ENCODE measurements at regions not wholly inside any gene's neighbourhood (a gene's known extent, or its start where the extent isn't known, plus 50 kb on each side); places are given as distances from the start of the nearest gene placed in this dataset.

- H3K9ac ChIP-seq: no peak overlapping the region
These were observed 542.7 kb downstream of the TLL1 start for GRCh38 chr4:166415749-166416148.

GRCh38 chr4:166421556-166422156 lies 548.6 kb downstream of the TLL1 start:
- TF ChIP-seq, protein P1, sequence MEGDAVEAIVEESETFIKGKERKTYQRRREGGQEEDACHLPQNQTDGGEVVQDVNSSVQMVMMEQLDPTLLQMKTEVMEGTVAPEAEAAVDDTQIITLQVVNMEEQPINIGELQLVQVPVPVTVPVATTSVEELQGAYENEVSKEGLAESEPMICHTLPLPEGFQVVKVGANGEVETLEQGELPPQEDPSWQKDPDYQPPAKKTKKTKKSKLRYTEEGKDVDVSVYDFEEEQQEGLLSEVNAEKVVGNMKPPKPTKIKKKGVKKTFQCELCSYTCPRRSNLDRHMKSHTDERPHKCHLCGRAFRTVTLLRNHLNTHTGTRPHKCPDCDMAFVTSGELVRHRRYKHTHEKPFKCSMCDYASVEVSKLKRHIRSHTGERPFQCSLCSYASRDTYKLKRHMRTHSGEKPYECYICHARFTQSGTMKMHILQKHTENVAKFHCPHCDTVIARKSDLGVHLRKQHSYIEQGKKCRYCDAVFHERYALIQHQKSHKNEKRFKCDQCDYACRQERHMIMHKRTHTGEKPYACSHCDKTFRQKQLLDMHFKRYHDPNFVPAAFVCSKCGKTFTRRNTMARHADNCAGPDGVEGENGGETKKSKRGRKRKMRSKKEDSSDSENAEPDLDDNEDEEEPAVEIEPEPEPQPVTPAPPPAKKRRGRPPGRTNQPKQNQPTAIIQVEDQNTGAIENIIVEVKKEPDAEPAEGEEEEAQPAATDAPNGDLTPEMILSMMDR (IDR thresholded peaks at IDR 0.05): no peak
- H3K27ac ChIP-seq: no peak overlapping the region

More at GRCh38 chr4:166415749-166416148, 542.7 kb downstream of the TLL1 start:
- TF ChIP-seq, protein P1 (IDR thresholded peaks at IDR 0.05): no peak
- no peaks in the 10 kb centered on the region for H3K79me2 ChIP-seq
- H3K4me2 ChIP-seq (ENCODE audit: low read length): no peak overlapping the region
- no peak overlapping the region for H2AFZ ChIP-seq
- H3K9me3 ChIP-seq (ENCODE audit: control insufficient read depth, low read length): no peaks in the 10 kb centered on the region
- no peak overlapping the region for H3K27ac ChIP-seq
- H3K27me3 ChIP-seq (ENCODE audit: control insufficient read depth, insufficient read depth, low read length): no peaks in the 10 kb centered on the region
- H3K4me1 ChIP-seq: no peaks in the 10 kb centered on the region
- H3K36me3 ChIP-seq (ENCODE audit: control insufficient read depth, insufficient read depth, low read length): no peaks in the 10 kb centered on the region
- no peak overlapping the region for H3K4me3 ChIP-seq (ENCODE audit: low read depth, low read length)

DNA sequence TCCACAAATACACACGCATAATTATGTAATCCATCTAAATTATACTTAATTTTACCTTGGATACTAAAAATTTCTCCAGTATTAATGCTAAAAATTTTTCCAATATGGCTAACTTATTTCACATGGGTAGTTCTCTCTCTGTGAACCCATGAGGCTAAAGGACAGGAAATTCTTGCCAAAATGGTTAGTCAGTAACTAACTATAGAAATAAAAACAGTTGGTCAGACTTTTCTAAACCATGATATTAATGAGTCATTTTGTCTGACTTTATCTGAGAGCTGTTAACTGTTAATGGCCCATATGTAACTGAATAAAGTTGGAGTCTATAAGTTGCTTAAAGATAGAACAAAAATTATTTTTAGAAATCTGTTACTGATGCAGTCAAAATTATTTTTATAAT lies 549.4 kb downstream of the TLL1 start:
- Histone ChIP-seq H3K9ac (no peak overlapping the region), H3K27ac (no peak overlapping the region), H3K79me2 (no peaks in the 10 kb centered on the region), H3K9me3 (ENCODE audit: control insufficient read depth, low read length) (no peaks in the 10 kb centered on the region), H3K36me3 (ENCODE audit: control insufficient read depth, insufficient read depth, low read length) (no peaks in the 10 kb centered on the region), H2AFZ (no peak overlapping the region), H3K4me3 (ENCODE audit: low read depth, low read length) (no peak overlapping the region), H3K4me2 (ENCODE audit: low read length) (no peak overlapping the region), H3K27me3 (ENCODE audit: control insufficient read depth, insufficient read depth, low read length) (no peaks in the 10 kb centered on the region), H3K4me1 (no peaks in the 10 kb centered on the region)
- TF ChIP-seq, protein P1 (IDR thresholded peaks at IDR 0.05): no peak

More at GRCh38 chr4:166421556-166422156, 548.6 kb downstream of the TLL1 start:
- Histone ChIP-seq H3K4me1 (no peaks in the 10 kb centered on the region), H3K27me3 (ENCODE audit: control insufficient read depth, insufficient read depth, low read length) (no peaks in the 10 kb centered on the region), H3K36me3 (ENCODE audit: control insufficient read depth, insufficient read depth, low read length) (no peaks in the 10 kb centered on the region), H3K4me2 (ENCODE audit: low read length) (no peak overlapping the region), H3K4me3 (ENCODE audit: low read depth, low read length) (no peak overlapping the region), H3K9ac (no peak overlapping the region), H3K9me3 (ENCODE audit: control insufficient read depth, low read length) (no peaks in the 10 kb centered on the region), H2AFZ (no peak overlapping the region), H3K79me2 (no peaks in the 10 kb centered on the region)

GRCh38 chr4:166426300-166426863 lies 553.3 kb downstream of the TLL1 start:
- Histone ChIP-seq H3K36me3 (ENCODE audit: control insufficient read depth, insufficient read depth, low read length) (no peaks in the 10 kb centered on the region), H3K4me1 (no peaks in the 10 kb centered on the region), H3K27ac (no peak overlapping the region), H3K9me3 (ENCODE audit: control insufficient read depth, low read length) (no peaks in the 10 kb centered on the region), H3K4me3 (ENCODE audit: low read depth, low read length) (no peak overlapping the region), H2AFZ (no peak overlapping the region), H3K27me3 (ENCODE audit: control insufficient read depth, insufficient read depth, low read length) (no peaks in the 10 kb centered on the region), H3K4me2 (ENCODE audit: low read length) (no peak overlapping the region), H3K79me2 (no peaks in the 10 kb centered on the region), H3K9ac (no peak overlapping the region)
- TF ChIP-seq, protein P1 (IDR thresholded peaks at IDR 0.05): no peak

GRCh38 chr4:166432125-166432524 lies 559.1 kb downstream of the TLL1 start:
- Histone ChIP-seq H3K79me2 (no peaks in the 10 kb centered on the region), H3K4me2 (ENCODE audit: low read length) (no peak overlapping the region), H3K9me3 (ENCODE audit: control insufficient read depth, low read length) (no peaks in the 10 kb centered on the region), H3K9ac (no peak overlapping the region), H3K4me1 (no peaks in the 10 kb centered on the region), H2AFZ (no peak overlapping the region), H3K4me3 (ENCODE audit: low read depth, low read length) (no peak overlapping the region), H3K27ac (no peak overlapping the region), H3K27me3 (ENCODE audit: control insufficient read depth, insufficient read depth, low read length) (no peaks in the 10 kb centered on the region), H3K36me3 (ENCODE audit: control insufficient read depth, insufficient read depth, low read length) (no peaks in the 10 kb centered on the region)
- TF ChIP-seq, protein P1 (IDR thresholded peaks at IDR 0.05): no peak

All from parathyroid adenoma (tissue), 2 donors.